ENCODE measurements at regions not wholly inside any gene's neighbourhood (a gene's known extent, or its start where the extent isn't known, plus 50 kb on each side); places are given as distances from the start of the nearest gene placed in this dataset.

DNA sequence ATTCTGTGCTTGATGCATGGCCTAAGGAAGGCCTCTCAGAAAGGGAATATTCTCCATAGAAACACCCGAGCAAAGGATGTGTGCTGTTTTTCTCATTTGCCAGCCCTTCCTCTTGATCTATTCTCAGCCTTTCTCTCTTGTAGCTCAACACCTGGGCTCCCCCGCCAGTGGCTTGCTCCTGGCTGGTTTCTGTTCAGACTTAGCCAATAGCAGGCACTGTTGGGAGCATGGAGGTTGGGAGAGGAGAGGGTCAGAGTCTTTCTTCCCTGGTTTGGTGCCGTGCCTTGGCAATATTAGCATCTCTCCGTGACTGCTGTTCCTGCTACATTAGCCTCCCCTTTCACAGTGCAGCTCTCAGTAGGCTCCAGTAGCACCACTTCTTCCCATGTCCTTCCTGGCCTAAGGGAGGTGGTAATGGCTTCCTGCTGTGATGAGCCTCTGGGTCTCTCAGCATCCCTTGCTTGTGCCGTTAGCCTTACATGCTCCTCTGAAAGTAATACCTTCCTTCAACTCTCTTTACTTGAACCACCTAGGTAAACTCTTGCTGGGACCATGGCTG, 269.7 kb upstream of the GAS1 start:
- no peak for FAIRE-seq
- no peak for DNase-seq (ENCODE audit: insufficient read length, low spot score)
- TF ChIP-seq CTCF (IDR thresholded peaks at IDR 0.05; ENCODE audit: insufficient read depth, missing control alignments): no peak

GRCh38 chr9:87223392-87224246, 274.0 kb upstream of the DAPK1 start:
- FAIRE-seq (no peak), DNase-seq (ENCODE audit: insufficient read length, low spot score) (no peak)
- TF ChIP-seq CTCF (IDR thresholded peaks at IDR 0.05; ENCODE audit: insufficient read depth, missing control alignments): no peak

DNA sequence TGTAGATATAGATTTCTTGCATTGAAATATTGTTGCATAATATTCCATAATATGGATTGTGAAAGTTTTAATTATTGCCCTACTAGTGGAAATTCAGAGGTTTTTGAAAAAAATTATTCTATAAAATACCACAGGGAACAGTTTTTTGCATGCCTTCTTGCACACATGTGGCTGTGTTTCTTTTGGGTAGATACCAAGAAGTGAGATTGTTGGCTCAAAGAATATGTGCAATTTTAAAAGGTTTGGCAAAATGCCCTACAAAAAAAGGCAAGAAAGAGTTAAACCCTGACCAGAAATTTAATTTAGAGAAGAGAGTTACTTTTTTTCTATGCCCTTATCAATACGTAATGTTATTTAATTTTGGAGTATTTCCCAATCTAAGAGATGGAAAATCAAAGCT, 270.8 kb upstream of the DAPK1 start:
- TF ChIP-seq CTCF (IDR thresholded peaks at IDR 0.05; ENCODE audit: insufficient read depth, missing control alignments): no peak
- no peak for DNase-seq (ENCODE audit: insufficient read length, low spot score)
- FAIRE-seq: no peak

GRCh38 chr9:87227456-87227855, 270.2 kb upstream of the DAPK1 start:
- no peak for DNase-seq (ENCODE audit: insufficient read length, low spot score)
- no peak for FAIRE-seq
- no peak for TF ChIP-seq CTCF (IDR thresholded peaks at IDR 0.05; ENCODE audit: insufficient read depth, missing control alignments)

DNA sequence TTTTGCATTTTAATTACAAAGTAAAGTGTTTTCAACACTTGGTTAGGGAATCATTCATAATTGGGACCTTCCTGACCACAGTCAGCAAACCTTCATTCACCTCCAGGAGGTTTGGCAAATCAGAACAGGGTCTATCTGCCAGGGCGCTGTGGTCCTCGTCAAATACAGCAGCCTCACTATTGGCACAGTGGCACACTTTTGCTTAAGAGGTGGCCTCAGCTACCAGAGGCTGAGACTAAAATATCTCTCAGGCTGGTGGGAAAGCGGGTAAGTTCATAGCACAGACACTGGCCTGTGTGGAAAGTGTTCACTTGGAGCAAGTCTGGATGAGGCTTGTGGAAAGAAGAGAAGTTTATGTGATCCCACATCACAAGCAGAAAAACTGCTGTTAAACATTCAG, 268.6 kb upstream of the DAPK1 start:
- FAIRE-seq: no peak
- no peak for DNase-seq (ENCODE audit: insufficient read length, low spot score)

GRCh38 chr9:87233431-87233830, 264.2 kb upstream of the DAPK1 start:
- FAIRE-seq (no peak), DNase-seq (ENCODE audit: insufficient read length, low spot score) (no peak)
- TF ChIP-seq CTCF (IDR thresholded peaks at IDR 0.05; ENCODE audit: insufficient read depth, missing control alignments): no peak

More for the DNA sequence above, 268.6 kb upstream of the DAPK1 start:
- TF ChIP-seq CTCF (IDR thresholded peaks at IDR 0.05; ENCODE audit: insufficient read depth, missing control alignments): no peak

DNA sequence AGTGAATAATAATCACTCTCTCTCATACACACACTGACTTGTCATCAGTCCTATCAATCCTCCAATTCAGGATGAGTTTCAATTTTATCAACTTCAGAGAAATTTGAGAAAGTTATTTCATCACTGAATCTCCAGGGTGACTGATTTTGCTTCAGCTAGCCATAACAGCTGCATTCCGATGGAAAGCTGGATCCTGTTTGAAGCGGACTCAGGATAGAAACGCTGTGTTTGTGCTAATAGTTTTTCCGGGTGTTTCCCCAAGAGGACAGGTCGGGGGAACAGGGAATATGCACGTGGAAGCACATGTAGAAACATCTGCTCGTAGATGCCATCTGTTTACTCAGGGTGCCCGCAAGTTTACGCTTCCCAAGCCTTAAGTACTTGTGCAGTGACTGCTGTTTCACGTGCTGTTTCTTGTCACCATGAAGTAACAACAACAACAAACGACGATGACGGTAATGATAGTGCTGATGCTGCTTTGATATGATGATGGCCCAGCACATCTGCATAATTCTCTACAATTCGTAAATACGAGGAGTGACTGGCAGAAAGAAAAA, 263.7 kb upstream of the DAPK1 start:
- FAIRE-seq (no peak), DNase-seq (ENCODE audit: insufficient read length, low spot score) (no peak)
- no peak for TF ChIP-seq CTCF (IDR thresholded peaks at IDR 0.05; ENCODE audit: insufficient read depth, missing control alignments)
